Sciatic nerve (tissue), 2 donors: ENCODE measurements at regions not wholly inside any gene's neighbourhood (a gene's known extent, or its start where the extent isn't known, plus 50 kb on each side); places are given as distances from the start of the nearest gene placed in this dataset.
"Not testable (repeated sequence)": the region's sequence is repeated elsewhere in the genome, so short reads cannot be mapped to it uniquely, and the experiment has no call there.

Source experiments
- ATAC-seq: fragments of 200-7000 bp; cut with Tn5 transposase; one replicate; pipeline ENCODE4 v1.9.1; 2020; ENCODE audit warnings: mild to moderate bottlenecking, moderate library complexity
- DNase-seq: peaks from one replicate; pipeline ENCODE4 v3.0.0-alpha.2; 2020; ENCODE audit warnings: low spot score
- intact Hi-C: fragments of 100-400 bp; cut with DNase I; formaldehyde crosslinking; loops from one replicate; pipeline ENCODE4 v1.14.2; 2022
- donor health status: DM: no; HTN: no; CAD: no.
- donor health status: DM: no; HTN: no; CAD: no.

- intact Hi-C loops: no loop called here
- ATAC-seq (no peak), DNase-seq (no peak)
Measured at GRCh38 chr21:14058566-14058965, 152.2 kb downstream of the LIPI start.

GRCh38 chr21:14057841-14058481, 152.8 kb downstream of the LIPI start:
- intact Hi-C loops, DNase-seq: not testable (repeated sequence)

GRCh38 chr21:14057313-14057712, 153.4 kb downstream of the LIPI start:
- intact Hi-C loops: no loop called here
- ATAC-seq (no peak), DNase-seq (no peak)

More at GRCh38 chr21:14057841-14058481, 152.8 kb downstream of the LIPI start:
- peak; percentile 36 for ATAC-seq

GRCh38 chr21:14056771-14057191, 154.0 kb downstream of the LIPI start:
- intact Hi-C loops: no loop called here
- DNase-seq (no peak), ATAC-seq (peak; percentile 19)

- DNase-seq, ATAC-seq, intact Hi-C loops: not testable (repeated sequence)
Measured at GRCh38 chr21:14055746-14056515, 154.8 kb downstream of the LIPI start.

- ATAC-seq: no peak
Measured at GRCh38 chr21:14054682-14055081, 156.1 kb downstream of the LIPI start.

GRCh38 chr21:14050121-14050520, 160.6 kb downstream of the LIPI start:
- ATAC-seq (no peak), DNase-seq (no peak)
- intact Hi-C loops: no loop called here

More at GRCh38 chr21:14054682-14055081, 156.1 kb downstream of the LIPI start:
- intact Hi-C loops: no loop called here
- DNase-seq: no peak

GRCh38 chr21:14046401-14046800, 164.4 kb downstream of the LIPI start:
- intact Hi-C loops: no loop called here
- ATAC-seq (no peak), DNase-seq (no peak)

GRCh38 chr21:14040386-14040785, 170.4 kb downstream of the LIPI start:
- no peak for ATAC-seq
- no peak for DNase-seq
- intact Hi-C loops: no loop called here

GRCh38 chr21:14028619-14029018, 182.1 kb downstream of the LIPI start:
- DNase-seq, intact Hi-C loops, ATAC-seq: not testable (repeated sequence)

- peak; percentile 100 for ATAC-seq
- DNase-seq: peak; percentile 92
- intact Hi-C loops: not testable (repeated sequence)
Measured at GRCh38 chr21:14027235-14027869, 183.4 kb downstream of the LIPI start.

GRCh38 chr21:14020108-14020507, 190.6 kb downstream of the LIPI start:
- ATAC-seq, intact Hi-C loops, DNase-seq: not testable (repeated sequence)

GRCh38 chr21:14015841-14016240, 194.9 kb downstream of the LIPI start:
- intact Hi-C loops, DNase-seq, ATAC-seq: not testable (repeated sequence)

- DNase-seq, intact Hi-C loops, ATAC-seq: not testable (repeated sequence)
Measured at GRCh38 chr21:14013623-14014498, 196.9 kb downstream of the LIPI start.

- DNase-seq (no peak), ATAC-seq (no peak)
- intact Hi-C loops: no loop called here
Measured at GRCh38 chr21:14013056-14013603, 197.6 kb downstream of the LIPI start.

GRCh38 chr21:14012409-14012808, 198.3 kb downstream of the LIPI start:
- no peak for DNase-seq
- intact Hi-C loops: no loop called here
- ATAC-seq: no peak

- ATAC-seq, intact Hi-C loops, DNase-seq: not testable (repeated sequence)
Measured at GRCh38 chr21:14011751-14012150, 199.0 kb downstream of the LIPI start.

- intact Hi-C loops, DNase-seq: not testable (repeated sequence)
Measured at GRCh38 chr21:14011149-14011548, 199.6 kb downstream of the LIPI start.

More at GRCh38 chr21:14011149-14011548, 199.6 kb downstream of the LIPI start:
- ATAC-seq: not testable (repeated sequence)
